ENCODE measurements at regions not wholly inside any gene's neighbourhood (a gene's known extent, or its start where the extent isn't known, plus 50 kb on each side); places are given as distances from the start of the nearest gene placed in this dataset.

DNA sequence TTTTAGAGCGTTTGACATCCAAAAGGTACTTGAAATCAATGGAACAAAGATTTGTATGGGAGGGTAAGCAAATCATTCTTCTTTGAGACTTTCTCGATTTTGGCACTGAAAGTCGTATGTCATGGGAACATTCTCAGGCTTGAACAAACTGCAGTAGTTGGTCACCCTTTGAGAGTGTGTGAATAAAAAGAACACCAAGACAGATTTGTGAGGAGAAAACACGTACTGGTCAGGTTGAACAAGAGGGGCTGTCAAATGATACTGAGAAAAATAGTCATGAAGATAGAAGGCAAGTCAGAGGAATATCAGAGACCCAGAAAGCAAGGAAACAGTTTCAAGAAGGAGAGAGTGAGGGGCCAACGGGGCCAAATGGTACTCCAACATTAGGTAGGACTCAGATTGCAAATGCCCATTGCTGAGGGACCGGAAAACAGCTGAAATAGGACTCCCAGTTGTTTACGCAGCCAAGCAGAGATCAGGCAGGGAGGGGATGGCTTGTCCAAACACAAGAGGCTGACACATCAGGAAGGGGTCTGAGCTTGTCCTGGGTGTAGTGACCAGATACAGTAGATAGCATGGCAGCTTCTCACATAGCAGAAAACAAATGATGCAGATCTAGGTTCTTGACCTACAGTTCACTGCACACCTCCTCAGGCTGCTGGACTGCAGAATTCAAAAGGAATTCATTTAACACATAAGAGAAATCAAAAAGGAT is 74.5 kb upstream of the MYOCD start:
- TF ChIP-seq, protein P1, sequence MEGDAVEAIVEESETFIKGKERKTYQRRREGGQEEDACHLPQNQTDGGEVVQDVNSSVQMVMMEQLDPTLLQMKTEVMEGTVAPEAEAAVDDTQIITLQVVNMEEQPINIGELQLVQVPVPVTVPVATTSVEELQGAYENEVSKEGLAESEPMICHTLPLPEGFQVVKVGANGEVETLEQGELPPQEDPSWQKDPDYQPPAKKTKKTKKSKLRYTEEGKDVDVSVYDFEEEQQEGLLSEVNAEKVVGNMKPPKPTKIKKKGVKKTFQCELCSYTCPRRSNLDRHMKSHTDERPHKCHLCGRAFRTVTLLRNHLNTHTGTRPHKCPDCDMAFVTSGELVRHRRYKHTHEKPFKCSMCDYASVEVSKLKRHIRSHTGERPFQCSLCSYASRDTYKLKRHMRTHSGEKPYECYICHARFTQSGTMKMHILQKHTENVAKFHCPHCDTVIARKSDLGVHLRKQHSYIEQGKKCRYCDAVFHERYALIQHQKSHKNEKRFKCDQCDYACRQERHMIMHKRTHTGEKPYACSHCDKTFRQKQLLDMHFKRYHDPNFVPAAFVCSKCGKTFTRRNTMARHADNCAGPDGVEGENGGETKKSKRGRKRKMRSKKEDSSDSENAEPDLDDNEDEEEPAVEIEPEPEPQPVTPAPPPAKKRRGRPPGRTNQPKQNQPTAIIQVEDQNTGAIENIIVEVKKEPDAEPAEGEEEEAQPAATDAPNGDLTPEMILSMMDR (IDR thresholded peaks at IDR 0.05), result no peak
- TF ChIP-seq POLR2A (IDR thresholded peaks at IDR 0.05), result no peak

Data from body of pancreas (tissue), 4 donors.